Activated CD4-positive, alpha-beta memory T cell treated with anti-CD3 and anti-CD28 coated beads, Interleukin-2, amount 10 ng/mL, durations not matched to agents 7 days and 5 days (primary cell): ENCODE measurements at regions not wholly inside any gene's neighbourhood (a gene's known extent, or its start where the extent isn't known, plus 50 kb on each side); places are given as distances from the start of the nearest gene placed in this dataset.

Experiments used
- CTCF ChIA-PET: fragments of 350-600 bp; sonication (Branson Sonifier 250); formaldehyde crosslinking; loops from one replicate; lab custom pipeline; 2021; ENCODE audit warnings: antibody characterized with exemption, inconsistent platforms; lab: Charles Lee
- POLR2A ChIA-PET: fragments of 350-600 bp; sonication (Branson Sonifier 250); formaldehyde crosslinking; loops from one replicate; lab custom pipeline; 2021; ENCODE audit warnings: antibody characterized with exemption; lab: Charles Lee
- DNase-seq: peaks from one replicate; pipeline ENCODE4 v3.0.0-alpha.2; 2020
- H3K27ac Mint-ChIP-seq: one replicate; pipeline ENCODE4 v1.8.0; 2021; ENCODE audit warnings: mild to moderate bottlenecking, mixed read lengths
- H3K27me3 Mint-ChIP-seq: one replicate; pipeline ENCODE4 v1.8.0; 2021; ENCODE audit warnings: mixed read lengths
- H3K36me3 Mint-ChIP-seq: one replicate; pipeline ENCODE4 v1.8.0; 2021; ENCODE audit warnings: low read depth, mixed read lengths
- H3K4me1 Mint-ChIP-seq: one replicate; pipeline ENCODE4 v1.8.0; 2021; ENCODE audit warnings: mixed read lengths
- H3K4me3 Mint-ChIP-seq: one replicate; pipeline ENCODE4 v1.8.0; 2021; ENCODE audit warnings: mild to moderate bottlenecking, mixed read lengths
- H3K9me3 Mint-ChIP-seq: one replicate; pipeline ENCODE4 v1.8.0; 2021; ENCODE audit warnings: mixed read lengths

DNA sequence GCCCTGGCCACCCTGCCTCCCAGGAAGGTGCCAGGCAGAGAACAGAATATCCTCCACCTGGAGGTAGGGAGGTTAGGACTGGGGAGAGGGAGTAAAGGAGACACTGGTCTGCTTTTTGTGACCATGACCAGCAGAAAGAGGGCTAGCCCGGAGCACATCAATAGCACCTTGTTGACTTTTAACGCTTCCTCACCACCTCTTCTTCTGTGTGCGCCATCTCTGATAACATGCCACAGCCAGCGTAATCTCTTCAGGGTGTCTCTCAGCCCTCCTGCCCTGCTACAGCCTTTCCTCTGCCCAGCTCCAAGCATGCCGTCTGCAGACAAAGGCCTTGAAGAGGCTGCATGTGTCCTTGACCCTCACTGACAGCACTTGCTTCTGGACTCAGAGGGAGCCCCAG is 50.9 kb upstream of the GJA5 start:
- no peaks in the 10 kb centered on the region for H3K4me1 Mint-ChIP-seq
- H3K36me3 Mint-ChIP-seq, result no peaks in the 10 kb centered on the region
- H3K9me3 Mint-ChIP-seq, result no peaks in the 10 kb centered on the region
- H3K27ac Mint-ChIP-seq, result no peak overlapping the region
- H3K27me3 Mint-ChIP-seq, result peaks cover 2% of the 10 kb centered on the region
- no peak overlapping the region for H3K4me3 Mint-ChIP-seq
- no peak for DNase-seq
- ChIA-PET CTCF (no interaction called here), POLR2A (no interaction called here)

- Mint-ChIP-seq H3K9me3 (no peaks in the 10 kb centered on the region), H3K27ac (no peak overlapping the region), H3K4me1 (no peaks in the 10 kb centered on the region), H3K4me3 (no peak overlapping the region), H3K36me3 (no peaks in the 10 kb centered on the region), H3K27me3 (peaks cover 2% of the 10 kb centered on the region)
- ChIA-PET CTCF (no interaction called here), POLR2A (no interaction called here)
- DNase-seq, result no peak
Observed at GRCh38 chr1:147811751-147812150, 51.3 kb upstream of the GJA5 start.

DNA sequence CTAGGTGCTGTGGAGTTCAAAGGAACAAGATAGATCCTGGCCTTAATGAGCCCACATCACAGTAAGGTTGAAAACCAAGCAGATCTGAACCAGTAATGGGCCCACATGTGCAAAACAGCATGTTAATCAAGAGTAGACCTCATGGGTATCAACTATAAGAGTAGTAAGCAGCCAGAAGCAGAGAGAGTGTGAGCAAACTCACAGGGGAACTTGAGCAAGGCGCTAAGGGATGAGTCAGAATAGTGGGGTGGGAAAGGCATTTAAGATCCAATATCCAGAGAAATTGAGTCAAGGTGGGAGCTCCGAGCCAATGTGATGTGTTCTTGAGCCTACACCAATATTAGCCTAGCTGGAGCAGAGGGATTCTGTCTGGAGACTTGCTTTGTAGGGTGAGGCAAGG is 52.4 kb upstream of the GJA5 start:
- POLR2A ChIA-PET, result no interaction called here
- no peak for DNase-seq

DNA sequence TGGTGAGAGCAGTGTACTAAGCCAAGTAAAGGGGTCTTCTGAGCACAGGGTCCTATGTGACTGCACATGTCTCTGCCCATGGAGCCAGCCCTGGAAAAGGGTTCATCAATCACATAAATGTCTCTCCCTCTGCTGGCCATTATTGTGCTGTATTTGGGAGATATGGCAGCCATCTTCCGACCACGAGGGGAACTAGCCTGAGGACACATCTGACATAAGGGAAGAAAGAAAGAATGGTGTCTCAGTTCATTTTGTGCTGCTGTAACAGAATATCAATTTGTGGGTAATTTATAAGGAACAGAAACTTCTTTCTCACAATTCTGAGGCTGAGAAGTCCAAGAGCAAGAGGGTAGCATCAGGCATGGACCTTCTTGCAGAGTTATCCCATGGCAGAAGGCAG is 55.1 kb upstream of the GJA5 start:
- no peak overlapping the region for H3K27ac Mint-ChIP-seq
- no peaks in the 10 kb centered on the region for H3K36me3 Mint-ChIP-seq
- CTCF ChIA-PET, result no interaction called here
- H3K4me1 Mint-ChIP-seq, result no peaks in the 10 kb centered on the region
- H3K4me3 Mint-ChIP-seq, result no peak overlapping the region
- H3K9me3 Mint-ChIP-seq, result no peaks in the 10 kb centered on the region
- no peak for DNase-seq
- POLR2A ChIA-PET, result no interaction called here
- H3K27me3 Mint-ChIP-seq, result peaks cover 8% of the 10 kb centered on the region

More for the DNA sequence above, 52.4 kb upstream of the GJA5 start:
- CTCF ChIA-PET, result interaction anchor here (1.7 kb wide), 1 partner anchor 80 kb away, joined by 3 read pairs; no protein-coding TSS in a partner anchor
- H3K4me3 Mint-ChIP-seq, result no peak overlapping the region
- H3K27me3 Mint-ChIP-seq, result peaks cover 4% of the 10 kb centered on the region
- H3K4me1 Mint-ChIP-seq, result no peaks in the 10 kb centered on the region
- no peaks in the 10 kb centered on the region for H3K36me3 Mint-ChIP-seq
- H3K9me3 Mint-ChIP-seq, result no peaks in the 10 kb centered on the region
- H3K27ac Mint-ChIP-seq, result no peak overlapping the region

GRCh38 chr1:147820761-147821297 is 60.4 kb upstream of the GJA5 start:
- Mint-ChIP-seq H3K9me3 (no peaks in the 10 kb centered on the region), H3K27ac (no peak overlapping the region), H3K4me3 (no peak overlapping the region), H3K36me3 (no peaks in the 10 kb centered on the region), H3K27me3 (peaks cover 9% of the 10 kb centered on the region), H3K4me1 (no peaks in the 10 kb centered on the region)
- ChIA-PET POLR2A (no interaction called here), CTCF (interaction anchor here (0.9 kb wide), 1 partner anchor 14 kb away, joined by 3 read pairs; no protein-coding TSS in a partner anchor)
- no peak for DNase-seq

GRCh38 chr1:147821883-147822282 is 61.5 kb upstream of the GJA5 start:
- POLR2A ChIA-PET, result no interaction called here
- H3K27ac Mint-ChIP-seq, result no peak overlapping the region
- H3K9me3 Mint-ChIP-seq, result no peaks in the 10 kb centered on the region
- H3K4me3 Mint-ChIP-seq, result no peak overlapping the region
- H3K4me1 Mint-ChIP-seq, result no peaks in the 10 kb centered on the region
- no peak for DNase-seq
- H3K36me3 Mint-ChIP-seq, result no peaks in the 10 kb centered on the region
- peaks cover 9% of the 10 kb centered on the region for H3K27me3 Mint-ChIP-seq
- CTCF ChIA-PET, result no interaction called here

- no peak overlapping the region for H3K4me3 Mint-ChIP-seq
Observed at GRCh38 chr1:147822292-147822691, 61.9 kb upstream of the GJA5 start.

DNA sequence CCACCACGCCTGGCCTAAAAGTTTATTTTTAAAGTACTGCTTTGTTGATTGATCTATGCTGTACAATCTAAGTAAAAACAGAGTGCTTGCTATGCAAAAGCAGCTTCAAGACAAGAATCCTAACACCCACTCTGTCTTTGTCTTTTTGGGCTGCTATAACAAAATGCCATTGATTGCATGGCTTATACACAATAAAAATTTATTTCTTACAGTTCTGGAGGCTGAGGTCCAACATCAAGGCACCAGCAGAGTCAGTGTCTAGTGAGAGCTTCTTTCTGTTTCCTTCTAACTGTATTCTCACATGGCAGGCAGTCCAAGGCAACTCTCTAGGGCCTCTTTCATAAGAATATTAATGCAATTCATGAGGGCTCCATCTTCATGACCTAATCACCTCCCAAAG is 63.6 kb upstream of the GJA5 start:
- Mint-ChIP-seq H3K4me3 (no peak overlapping the region), H3K9me3 (no peaks in the 10 kb centered on the region), H3K36me3 (no peaks in the 10 kb centered on the region), H3K27me3 (peaks cover 3% of the 10 kb centered on the region), H3K4me1 (no peaks in the 10 kb centered on the region), H3K27ac (no peak overlapping the region)
- ChIA-PET POLR2A (no interaction called here), CTCF (no interaction called here)
- DNase-seq, result no peak

More at GRCh38 chr1:147822292-147822691, 61.9 kb upstream of the GJA5 start:
- Mint-ChIP-seq H3K27ac (no peak overlapping the region), H3K36me3 (no peaks in the 10 kb centered on the region), H3K27me3 (peaks cover 9% of the 10 kb centered on the region), H3K4me1 (no peaks in the 10 kb centered on the region), H3K9me3 (no peaks in the 10 kb centered on the region)
- POLR2A ChIA-PET, result no interaction called here
- CTCF ChIA-PET, result no interaction called here
- DNase-seq, result no peak

GRCh38 chr1:147824798-147825197 is 64.4 kb upstream of the GJA5 start:
- Mint-ChIP-seq H3K27ac (no peak overlapping the region), H3K4me1 (no peaks in the 10 kb centered on the region), H3K27me3 (peaks cover 3% of the 10 kb centered on the region), H3K36me3 (no peaks in the 10 kb centered on the region), H3K4me3 (no peak overlapping the region), H3K9me3 (no peaks in the 10 kb centered on the region)
- no peak for DNase-seq
- POLR2A ChIA-PET, result no interaction called here
- CTCF ChIA-PET, result no interaction called here

DNA sequence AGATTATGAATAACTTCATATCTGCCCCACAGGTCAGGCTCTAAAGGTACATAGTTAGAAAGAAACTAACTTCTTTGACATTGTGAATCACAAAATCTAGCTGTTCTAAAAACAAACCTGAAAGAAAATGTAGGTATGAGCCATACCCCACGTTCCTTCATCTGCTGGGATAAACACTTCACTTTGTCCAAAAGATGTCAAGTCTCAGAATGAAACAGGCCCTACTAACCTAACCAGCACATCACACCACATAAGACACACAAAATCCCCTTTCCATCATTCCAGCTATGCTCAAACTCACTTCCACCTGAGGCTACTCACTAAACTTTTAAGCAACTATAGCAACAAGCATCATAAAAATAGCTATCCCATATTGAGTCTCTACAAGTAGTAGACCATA is 65.2 kb upstream of the GJA5 start:
- DNase-seq, result no peak
- POLR2A ChIA-PET, result no interaction called here
- CTCF ChIA-PET, result no interaction called here
- Mint-ChIP-seq H3K36me3 (no peaks in the 10 kb centered on the region), H3K4me1 (no peaks in the 10 kb centered on the region), H3K27me3 (peaks cover 3% of the 10 kb centered on the region), H3K9me3 (no peaks in the 10 kb centered on the region), H3K27ac (no peak overlapping the region), H3K4me3 (no peak overlapping the region)

- H3K27me3 Mint-ChIP-seq, result peaks cover 3% of the 10 kb centered on the region
- no peaks in the 10 kb centered on the region for H3K9me3 Mint-ChIP-seq
- ChIA-PET POLR2A (no interaction called here), CTCF (no interaction called here)
- H3K4me3 Mint-ChIP-seq, result no peak overlapping the region
- no peak overlapping the region for H3K27ac Mint-ChIP-seq
- no peaks in the 10 kb centered on the region for H3K36me3 Mint-ChIP-seq
- H3K4me1 Mint-ChIP-seq, result no peaks in the 10 kb centered on the region
- no peak for DNase-seq
Observed at GRCh38 chr1:147826259-147826658, 65.9 kb upstream of the GJA5 start.

GRCh38 chr1:147833231-147833860 is 69.2 kb upstream of the GJA8 start:
- CTCF ChIA-PET, result interaction anchor here (1.3 kb wide), 1 partner anchor 60 kb away, joined by 3 read pairs; no protein-coding TSS in a partner anchor
- no peaks in the 10 kb centered on the region for H3K36me3 Mint-ChIP-seq
- H3K4me1 Mint-ChIP-seq, result no peaks in the 10 kb centered on the region
- H3K27me3 Mint-ChIP-seq, result no peaks in the 10 kb centered on the region
- no peak overlapping the region for H3K27ac Mint-ChIP-seq
- H3K9me3 Mint-ChIP-seq, result no peaks in the 10 kb centered on the region
- no peak overlapping the region for H3K4me3 Mint-ChIP-seq
- POLR2A ChIA-PET, result no interaction called here
- DNase-seq, result no peak

- H3K27ac Mint-ChIP-seq, result no peak overlapping the region
- no peaks in the 10 kb centered on the region for H3K27me3 Mint-ChIP-seq
- POLR2A ChIA-PET, result no interaction called here
- H3K4me1 Mint-ChIP-seq, result no peaks in the 10 kb centered on the region
- CTCF ChIA-PET, result no interaction called here
- DNase-seq, result no peak
- no peak overlapping the region for H3K4me3 Mint-ChIP-seq
- no peaks in the 10 kb centered on the region for H3K9me3 Mint-ChIP-seq
- H3K36me3 Mint-ChIP-seq, result no peaks in the 10 kb centered on the region
Observed at GRCh38 chr1:147834181-147834580, 68.4 kb upstream of the GJA8 start.

DNA sequence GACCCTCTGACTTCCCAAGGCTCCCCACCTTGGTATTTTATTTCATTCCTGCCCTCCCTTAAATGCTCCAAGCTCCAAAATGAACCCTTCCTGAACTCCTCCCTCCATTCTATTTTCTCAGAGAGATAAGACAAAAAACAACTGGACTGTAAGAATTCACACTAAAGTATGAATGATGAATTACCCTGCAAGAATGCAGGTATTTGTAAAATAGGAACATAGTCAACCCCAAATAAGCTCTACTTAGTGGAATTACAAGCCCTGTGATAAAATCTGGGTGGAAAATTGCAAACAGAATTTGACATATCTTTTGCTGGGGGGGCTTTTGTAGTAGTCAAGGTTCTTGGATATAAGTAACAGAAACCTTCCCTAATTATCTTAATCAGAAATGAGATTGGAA is 67.8 kb upstream of the GJA8 start:
- ChIA-PET CTCF (no interaction called here), POLR2A (no interaction called here)
- DNase-seq, result no peak
- Mint-ChIP-seq H3K4me1 (no peaks in the 10 kb centered on the region), H3K27me3 (no peaks in the 10 kb centered on the region), H3K36me3 (no peaks in the 10 kb centered on the region), H3K4me3 (no peak overlapping the region), H3K27ac (no peak overlapping the region), H3K9me3 (no peaks in the 10 kb centered on the region)
